ENCODE measurements at regions not wholly inside any gene's neighbourhood (a gene's known extent, or its start where the extent isn't known, plus 50 kb on each side); places are given as distances from the start of the nearest gene placed in this dataset.

- TF ChIP-seq POLR2A (IDR thresholded peaks at IDR 0.05; ENCODE audit: extremely low read depth, insufficient read length) (no peak), CTCF (IDR thresholded peaks at IDR 0.05; ENCODE audit: low read depth, low read length) (no peak), MAX (IDR thresholded peaks at IDR 0.05; ENCODE audit: low read depth, low read length) (no peak)
These were observed 125.6 kb downstream of the TMEM161B start for GRCh38 chr5:88142886-88143692.
